ENCODE measurements at regions not wholly inside any gene's neighbourhood (a gene's known extent, or its start where the extent isn't known, plus 50 kb on each side); places are given as distances from the start of the nearest gene placed in this dataset.

DNA sequence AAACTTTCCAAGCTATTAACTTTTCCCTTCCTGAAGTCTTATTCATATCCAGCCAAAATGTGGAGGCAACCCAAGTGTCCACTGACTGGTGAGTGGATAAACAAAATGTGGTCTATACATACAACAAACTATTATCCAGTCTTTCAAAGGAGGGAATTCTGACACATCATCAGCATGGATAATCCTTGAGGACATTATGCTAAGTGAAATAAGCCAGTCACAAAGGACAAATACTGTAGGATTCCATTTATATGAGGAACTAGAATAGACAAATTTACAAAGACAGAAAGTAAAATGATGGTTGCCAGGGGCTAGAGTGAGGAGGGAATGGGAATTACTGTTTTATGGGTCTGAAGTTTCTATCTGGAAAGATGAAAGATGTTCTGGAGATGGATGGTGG lies 178.7 kb upstream of the PITX2 start:
- H3K23me2 ChIP-seq (ENCODE audit: low read depth, low read length), result no peaks in the 10 kb centered on the region; the same call in 1 of the 2 replicates
- H2AK5ac ChIP-seq (ENCODE audit: low read depth, low read length), result no peak overlapping the region
- H3K27me3 ChIP-seq (replicated peaks in 1 of 4; ENCODE audit: control insufficient read depth in 3 of 4, extremely low read depth in 1 of 4, insufficient read depth in 3 of 4, low read length in 3 of 4), result no peaks in the 10 kb centered on the region
- no peak overlapping the region for H2AFZ ChIP-seq (ENCODE audit: low read length)
- no peaks in the 10 kb centered on the region for H3K36me3 ChIP-seq (ENCODE audit: control insufficient read depth in 2 of 4, insufficient read depth in 4 of 4, low read length in 3 of 4)
- no peaks in the 10 kb centered on the region for H3K9me3 ChIP-seq (ENCODE audit: insufficient read depth in 2 of 2, low read depth in 1 of 2, low read length in 1 of 2)
- no peak overlapping the region for H3K4ac ChIP-seq (replicated peaks; ENCODE audit: insufficient read length, low read depth, low read length)
- FAIRE-seq (no peak), DNase-seq (ENCODE audit: low read depth in 1 of 2, low spot score in 2 of 2) (no peak)
- no peaks in the 10 kb centered on the region for H3K4me1 ChIP-seq (replicated peaks in 1 of 4; ENCODE audit: control insufficient read depth in 3 of 4, insufficient read depth in 4 of 4, low read length in 3 of 4)
- H4K8ac ChIP-seq (ENCODE audit: extremely low read depth, insufficient read depth, low read length), result no peak overlapping the region
- H3K79me2 ChIP-seq (ENCODE audit: control insufficient read depth in 1 of 2, insufficient read depth in 2 of 2, low read length in 2 of 2), result no peaks in the 10 kb centered on the region
- H4K5ac ChIP-seq (ENCODE audit: insufficient read length, low read depth, low read length), result no peak overlapping the region
- H2BK15ac ChIP-seq (ENCODE audit: low read length), result no peak overlapping the region
- H2BK120ac ChIP-seq (replicated peaks; ENCODE audit: low read depth, low read length), result no peak overlapping the region
- no peak overlapping the region for H2BK5ac ChIP-seq (ENCODE audit: low read depth, low read length)
- H3K4me2 ChIP-seq (ENCODE audit: insufficient read depth in 1 of 2, low read depth in 2 of 2, low read length in 2 of 2), result no peak overlapping the region
- no peak overlapping the region for H3K27ac ChIP-seq (ENCODE audit: low read depth, low read length)
- no peak overlapping the region for H2BK20ac ChIP-seq (ENCODE audit: low read length)
- no peaks in the 10 kb centered on the region for H4K20me1 ChIP-seq (replicated peaks in 1 of 2; ENCODE audit: control insufficient read depth in 1 of 2, insufficient read depth in 2 of 2, low read length in 2 of 2)
- ChIA-PET CTCF (ENCODE audit: partially characterized antibody) (no interaction called here), POLR2A (ENCODE audit: partially characterized antibody) (no interaction called here)
- no peak overlapping the region for H3K18ac ChIP-seq (ENCODE audit: extremely low read depth, low read length)
- no peak overlapping the region for H3K9ac ChIP-seq (replicated peaks in 1 of 4; ENCODE audit: extremely low read depth in 1 of 4, low read depth in 3 of 4, low read length in 3 of 4)
- no peaks in the 10 kb centered on the region for H3K79me1 ChIP-seq (ENCODE audit: low read depth, low read length)
- H3K14ac ChIP-seq (ENCODE audit: insufficient read length), result no peak overlapping the region
- H4K91ac ChIP-seq (replicated peaks; ENCODE audit: insufficient read length, low read length), result no peak overlapping the region
- H2BK12ac ChIP-seq (ENCODE audit: low read depth, low read length), result no peak overlapping the region
- no peak overlapping the region for H3K56ac ChIP-seq (replicated peaks; ENCODE audit: insufficient read length, low read depth, low read length)
- H3K23ac ChIP-seq (ENCODE audit: insufficient read length), result no peak overlapping the region
- no peak overlapping the region for H3K4me3 ChIP-seq (ENCODE audit: extremely low read depth in 1 of 4, insufficient read depth in 2 of 4, low read depth in 3 of 4, low read length in 4 of 4)
- TF ChIP-seq HDAC2 (IDR thresholded peaks at IDR 0.05; ENCODE audit: borderline replicate concordance in 1 of 2, low read depth in 2 of 2, low read length in 2 of 2), result no peak
- TF ChIP-seq, protein P1, sequence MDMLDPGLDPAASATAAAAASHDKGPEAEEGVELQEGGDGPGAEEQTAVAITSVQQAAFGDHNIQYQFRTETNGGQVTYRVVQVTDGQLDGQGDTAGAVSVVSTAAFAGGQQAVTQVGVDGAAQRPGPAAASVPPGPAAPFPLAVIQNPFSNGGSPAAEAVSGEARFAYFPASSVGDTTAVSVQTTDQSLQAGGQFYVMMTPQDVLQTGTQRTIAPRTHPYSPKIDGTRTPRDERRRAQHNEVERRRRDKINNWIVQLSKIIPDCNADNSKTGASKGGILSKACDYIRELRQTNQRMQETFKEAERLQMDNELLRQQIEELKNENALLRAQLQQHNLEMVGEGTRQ (IDR thresholded peaks at IDR 0.05; ENCODE audit: low read length), result no peak
- TF ChIP-seq TAF7 (optimal IDR thresholded peaks at IDR 0.05; ENCODE audit: borderline replicate concordance, low read depth, low read length), result no peak
- TF ChIP-seq ASH2L (IDR thresholded peaks at IDR 0.05; ENCODE audit: low read length), result no peak
- no peak for TF ChIP-seq EZH2 (IDR thresholded peaks at IDR 0.05; ENCODE audit: low read depth, low read length, severe bottlenecking)
- no peak for TF ChIP-seq ZNF274 (IDR thresholded peaks at IDR 0.05; ENCODE audit: borderline replicate concordance, extremely low read depth, low read length)
- TF ChIP-seq, protein P2, sequence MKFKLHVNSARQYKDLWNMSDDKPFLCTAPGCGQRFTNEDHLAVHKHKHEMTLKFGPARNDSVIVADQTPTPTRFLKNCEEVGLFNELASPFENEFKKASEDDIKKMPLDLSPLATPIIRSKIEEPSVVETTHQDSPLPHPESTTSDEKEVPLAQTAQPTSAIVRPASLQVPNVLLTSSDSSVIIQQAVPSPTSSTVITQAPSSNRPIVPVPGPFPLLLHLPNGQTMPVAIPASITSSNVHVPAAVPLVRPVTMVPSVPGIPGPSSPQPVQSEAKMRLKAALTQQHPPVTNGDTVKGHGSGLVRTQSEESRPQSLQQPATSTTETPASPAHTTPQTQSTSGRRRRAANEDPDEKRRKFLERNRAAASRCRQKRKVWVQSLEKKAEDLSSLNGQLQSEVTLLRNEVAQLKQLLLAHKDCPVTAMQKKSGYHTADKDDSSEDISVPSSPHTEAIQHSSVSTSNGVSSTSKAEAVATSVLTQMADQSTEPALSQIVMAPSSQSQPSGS (IDR thresholded peaks at IDR 0.05; ENCODE audit: low read length), result no peak
- TF ChIP-seq SP2 (IDR thresholded peaks at IDR 0.05; ENCODE audit: low read length), result no peak
- TF ChIP-seq JUN (IDR thresholded peaks at IDR 0.05; ENCODE audit: low read depth, low read length), result no peak
- TF ChIP-seq POU5F1 (IDR thresholded peaks at IDR 0.05; ENCODE audit: low read depth, low read length), result no peak
- no peak for TF ChIP-seq NANOG (IDR thresholded peaks at IDR 0.05; ENCODE audit: insufficient read depth, low read depth, low read length, poor library complexity, severe bottlenecking)
- no peak for TF ChIP-seq CTBP2 (IDR thresholded peaks at IDR 0.05; ENCODE audit: borderline replicate concordance, insufficient read depth, insufficient read length, low read length)
